Adrenal gland (tissue), 5 donors: ENCODE measurements at regions not wholly inside any gene's neighbourhood (a gene's known extent, or its start where the extent isn't known, plus 50 kb on each side); places are given as distances from the start of the nearest gene placed in this dataset.

Experiments
- CTCF ChIP-seq, 6 experiments: fragments of 450-650 bp in 4 of 6; fragments of 200-600 bp in 2 of 6; sonication (generic) in 1 of 6; IDR thresholded peaks; 1 replicate in 5 of 6; 2 replicates in 1 of 6; pipeline versions ENCODE4 v1.5.1 to v1.8.0; 2016 to 2021; ENCODE audit warnings: antibody characterized with exemption in 6 of 6, mild to moderate bottlenecking in 2 of 6, moderate library complexity in 1 of 6
- POLR2A ChIP-seq, 2 donors: fragments of 450-650 bp; IDR thresholded peaks; one replicate each; pipeline ENCODE4 v1.6.1; 2017; ENCODE audit warnings: antibody characterized with exemption in 2 of 2, mild to moderate bottlenecking in 2 of 2, moderate library complexity in 1 of 2
- donor health status: DM: no; HTN: no; CAD: no.

- TF ChIP-seq CTCF (IDR thresholded peaks at IDR 0.05) (no peak), POLR2A (IDR thresholded peaks at IDR 0.05) (no peak)
Measured at GRCh38 chr13:100922599-100922998, 248.0 kb upstream of the TMTC4 start.
